Mesenchymal stem cell (in vitro differentiated cells and primary cell): ENCODE measurements at regions not wholly inside any gene's neighbourhood (a gene's known extent, or its start where the extent isn't known, plus 50 kb on each side); places are given as distances from the start of the nearest gene placed in this dataset.
A peak's percentile ranks its signal among the peaks of the same experiment; 100 is the strongest.

Experiments
- DNase-seq: peaks from one replicate; pipeline ENCODE4 v3.0.0-alpha.2; 2013
- H2AFZ ChIP-seq: one replicate; pipeline ENCODE4 v1.6.1; 2013; ENCODE audit warnings: low read depth, mild to moderate bottlenecking, control low read depth, inconsistent platforms, low read length, moderate library complexity
- H2AK5ac ChIP-seq: 2 replicates; pipeline ENCODE4 v1.6.1; 2013; ENCODE audit warnings: low read length, moderate library complexity, mild to moderate bottlenecking, inconsistent platforms; ENCODE audit not compliant: severe bottlenecking
- H2BK120ac ChIP-seq: one replicate; pipeline ENCODE4 v1.6.1; 2013; ENCODE audit warnings: low read depth, mild to moderate bottlenecking, inconsistent platforms, low read length, moderate library complexity
- H2BK12ac ChIP-seq, 2 experiments: one replicate each; pipeline ENCODE4 v1.6.1; 2013; ENCODE audit warnings: inconsistent platforms in 2 of 2, low read length in 2 of 2, mild to moderate bottlenecking in 2 of 2, moderate library complexity in 2 of 2, control low read depth in 1 of 2
- H2BK15ac ChIP-seq: one replicate; pipeline ENCODE4 v1.6.1; 2013; ENCODE audit warnings: mild to moderate bottlenecking, low read depth, inconsistent platforms; ENCODE audit not compliant: poor library complexity, severe bottlenecking
- H2BK5ac ChIP-seq: 2 replicates; pipeline ENCODE4 v1.6.1; 2013; ENCODE audit warnings: low read depth, mild to moderate bottlenecking, low read length, control low read depth, inconsistent platforms; ENCODE audit not compliant: poor library complexity, severe bottlenecking
- H3K14ac ChIP-seq, 2 experiments: one replicate each; pipeline ENCODE4 v1.6.1; 2013; ENCODE audit warnings: inconsistent platforms in 2 of 2, low read length in 2 of 2, control low read depth in 1 of 2, mild to moderate bottlenecking in 1 of 2, moderate library complexity in 1 of 2
- H3K18ac ChIP-seq, 2 experiments: one replicate each; pipeline ENCODE4 v1.6.1; 2013; ENCODE audit warnings: inconsistent platforms in 2 of 2, low read length in 2 of 2, control low read depth in 1 of 2, low read depth in 1 of 2, mild to moderate bottlenecking in 1 of 2
- H3K23ac ChIP-seq, 2 experiments: one replicate each; pipeline ENCODE4 v1.6.1; 2013; ENCODE audit warnings: inconsistent platforms in 2 of 2, low read length in 2 of 2, mild to moderate bottlenecking in 2 of 2, moderate library complexity in 2 of 2, control low read depth in 1 of 2
- H3K27ac ChIP-seq: 2 replicates; pipeline ENCODE4 v1.5.1; 2013; ENCODE audit warnings: mild to moderate bottlenecking, moderate library complexity, low read length, control low read depth, inconsistent platforms; ENCODE audit not compliant: poor library complexity, severe bottlenecking
- H3K27me3 ChIP-seq, 2 experiments: 2 replicates each; pipeline versions ENCODE4 v1.6.1 to v1.7.0; 2013; ENCODE audit warnings: low read length in 2 of 2, mild to moderate bottlenecking in 2 of 2, moderate library complexity in 2 of 2, control low read depth in 1 of 2, inconsistent platforms in 1 of 2; ENCODE audit not compliant: control insufficient read depth in 1 of 2, insufficient read depth in 1 of 2
- H3K36me3 ChIP-seq, 2 experiments: 2 replicates each; pipeline versions ENCODE4 v1.6.1 to v1.7.0; 2013; ENCODE audit warnings: low read length in 2 of 2, control low read depth in 1 of 2, inconsistent platforms in 1 of 2, low read depth in 1 of 2, mild to moderate bottlenecking in 1 of 2; ENCODE audit not compliant: insufficient read depth in 2 of 2, control insufficient read depth in 1 of 2
- H3K4ac ChIP-seq, 2 experiments: one replicate each; pipeline ENCODE4 v1.6.1; 2013; ENCODE audit warnings: inconsistent platforms in 2 of 2, low read length in 2 of 2, mild to moderate bottlenecking in 2 of 2, moderate library complexity in 2 of 2, control low read depth in 1 of 2, low read depth in 1 of 2
- H3K4me1 ChIP-seq: 2 replicates; pipeline ENCODE4 v1.6.1; 2013; ENCODE audit warnings: low read depth, low read length, control low read depth; ENCODE audit not compliant: control insufficient read depth, insufficient read depth
- H3K4me2 ChIP-seq: 2 replicates; pipeline ENCODE4 v1.6.1; 2013; ENCODE audit warnings: low read length, mild to moderate bottlenecking, inconsistent platforms; ENCODE audit not compliant: poor library complexity, severe bottlenecking
- H3K4me3 ChIP-seq, 2 experiments: 2 replicates each; pipeline versions ENCODE4 v1.5.1 to v1.7.0; 2013; ENCODE audit warnings: low read length in 2 of 2, mild to moderate bottlenecking in 2 of 2, control low read depth in 1 of 2, low read depth in 1 of 2; ENCODE audit not compliant: insufficient read depth in 1 of 2
- H3K79me1 ChIP-seq: replicated peaks from 2 replicates; pipeline ENCODE4 v1.6.1; 2013; ENCODE audit warnings: mild to moderate bottlenecking, control low read depth, low read length, inconsistent platforms; ENCODE audit not compliant: poor library complexity, severe bottlenecking
- H3K9ac ChIP-seq: 2 replicates; pipeline ENCODE4 v1.7.0; 2013; ENCODE audit warnings: mild to moderate bottlenecking, low read length, moderate library complexity
- H3K9me3 ChIP-seq: 2 replicates; pipeline ENCODE4 v1.7.0; 2013; ENCODE audit warnings: mild to moderate bottlenecking, low read length; ENCODE audit not compliant: control insufficient read depth
- H4K8ac ChIP-seq: one replicate; pipeline ENCODE4 v1.6.1; 2013; ENCODE audit warnings: inconsistent platforms, mild to moderate bottlenecking, low read length, moderate library complexity
- H4K91ac ChIP-seq: one replicate; pipeline ENCODE4 v1.6.1; 2013; ENCODE audit warnings: mild to moderate bottlenecking, low read length, inconsistent platforms
- WGBS: methylation state at CpG from one replicate; pipeline ENCODE4 v1.1.7; 2013; ENCODE audit warnings: mixed read lengths; 5-methylcytosine and 5-hydroxymethylcytosine counted together

GRCh38 chrX:13103914-13104274 is 59.5 kb upstream of the FAM9C start:
- Histone ChIP-seq H3K23ac (no peak overlapping the region), H2BK12ac (no peak overlapping the region), H4K91ac (no peak overlapping the region), H2AK5ac (no peak overlapping the region), H2BK5ac (no peak overlapping the region), H2AFZ (no peak overlapping the region), H3K18ac (no peak overlapping the region), H3K27ac (no peak overlapping the region), H3K9ac (no peak overlapping the region), H3K9me3 (no peaks in the 10 kb centered on the region), H3K4me3 (no peak overlapping the region), H3K36me3 (no peaks in the 10 kb centered on the region), H3K14ac (no peak overlapping the region), H3K27me3 (no peaks in the 10 kb centered on the region), H3K4me2 (no peak overlapping the region), H3K4ac (no peak overlapping the region), H4K8ac (no peak overlapping the region), H2BK120ac (no peak overlapping the region), H3K79me1 (no peaks in the 10 kb centered on the region), H3K4me1 (no peaks in the 10 kb centered on the region), H2BK15ac (no peak overlapping the region)
- no peak for DNase-seq
- WGBS, result 93% methylated on average over 2 of the region's 2 CpGs

GRCh38 chrX:13103188-13103913 is 58.9 kb upstream of the FAM9C start:
- Histone ChIP-seq H3K4me1 (no peaks in the 10 kb centered on the region), H3K4me3 (no peak overlapping the region), H3K27me3 (no peaks in the 10 kb centered on the region), H3K14ac (no peak overlapping the region), H3K23ac (no peak overlapping the region), H2BK5ac (no peak overlapping the region), H3K4me2 (no peak overlapping the region), H3K18ac (no peak overlapping the region), H3K79me1 (no peaks in the 10 kb centered on the region), H2AK5ac (no peak overlapping the region), H3K9me3 (no peaks in the 10 kb centered on the region), H3K4ac (no peak overlapping the region), H3K36me3 (no peaks in the 10 kb centered on the region), H2BK15ac (no peak overlapping the region), H3K27ac (no peak overlapping the region), H4K8ac (no peak overlapping the region), H3K9ac (peak overlapping the region; percentile 5), H4K91ac (no peak overlapping the region), H2AFZ (no peak overlapping the region), H2BK120ac (no peak overlapping the region), H2BK12ac (no peak overlapping the region)
- WGBS, result 99% methylated on average over 5 of the region's 6 CpGs
- no peak for DNase-seq

GRCh38 chrX:13102636-13103035 is 58.2 kb upstream of the FAM9C start:
- H3K4me3 ChIP-seq, result no peak overlapping the region
- H2BK120ac ChIP-seq, result no peak overlapping the region
- H2BK12ac ChIP-seq, result no peak overlapping the region
- H2BK5ac ChIP-seq, result no peak overlapping the region
- H3K4me2 ChIP-seq, result no peak overlapping the region
- H3K4me1 ChIP-seq, result no peaks in the 10 kb centered on the region
- no peaks in the 10 kb centered on the region for H3K9me3 ChIP-seq
- no peaks in the 10 kb centered on the region for H3K36me3 ChIP-seq
- DNase-seq, result no peak
- no peak overlapping the region for H3K14ac ChIP-seq
- H2BK15ac ChIP-seq, result no peak overlapping the region
- no peak overlapping the region for H3K27ac ChIP-seq
- H2AFZ ChIP-seq, result no peak overlapping the region
- H4K91ac ChIP-seq, result no peak overlapping the region
- H3K23ac ChIP-seq, result no peak overlapping the region
- no peak overlapping the region for H2AK5ac ChIP-seq
- H3K27me3 ChIP-seq, result no peaks in the 10 kb centered on the region
- H3K4ac ChIP-seq, result no peak overlapping the region
- H4K8ac ChIP-seq, result no peak overlapping the region
- H3K79me1 ChIP-seq, result no peaks in the 10 kb centered on the region
- peak overlapping the region; percentile 5 for H3K9ac ChIP-seq
- no peak overlapping the region for H3K18ac ChIP-seq

- H3K79me1 ChIP-seq, result no peaks in the 10 kb centered on the region
- no peaks in the 10 kb centered on the region for H3K36me3 ChIP-seq
- 24% methylated on average over 7 of the region's 9 CpGs for WGBS
- H3K4ac ChIP-seq, result no peak overlapping the region
- peak overlapping the region; percentile 25 for H3K9ac ChIP-seq
- no peaks in the 10 kb centered on the region for H3K4me1 ChIP-seq
- H3K18ac ChIP-seq, result no peak overlapping the region
- no peak overlapping the region for H3K4me3 ChIP-seq
- H3K9me3 ChIP-seq, result no peaks in the 10 kb centered on the region
- no peaks in the 10 kb centered on the region for H3K27me3 ChIP-seq
- H3K14ac ChIP-seq, result no peak overlapping the region
- H2BK5ac ChIP-seq, result no peak overlapping the region
- no peak overlapping the region for H2BK12ac ChIP-seq
- DNase-seq, result peak; percentile 89
- no peak overlapping the region for H4K91ac ChIP-seq
- no peak overlapping the region for H3K27ac ChIP-seq
- H2BK120ac ChIP-seq, result peak overlapping the region; percentile 27
- no peak overlapping the region for H3K23ac ChIP-seq
- H2AK5ac ChIP-seq, result no peak overlapping the region
- no peak overlapping the region for H2AFZ ChIP-seq
- no peak overlapping the region for H2BK15ac ChIP-seq
- no peak overlapping the region for H3K4me2 ChIP-seq
- H4K8ac ChIP-seq, result no peak overlapping the region
Measured at GRCh38 chrX:13101441-13102139, 57.2 kb upstream of the FAM9C start.
